ENCODE measurements at regions not wholly inside any gene's neighbourhood (a gene's known extent, or its start where the extent isn't known, plus 50 kb on each side); places are given as distances from the start of the nearest gene placed in this dataset.

- H3K4me1 Mint-ChIP-seq (ENCODE audit: low read depth): peaks cover 4% of the 10 kb centered on the region
- DNase-seq (ENCODE audit: low spot score, unreplicated experiment): no peak
- TF ChIP-seq CTCF (IDR thresholded peaks at IDR 0.05; ENCODE audit: unreplicated experiment): no peak
- H3K27me3 Mint-ChIP-seq: peaks cover 4% of the 10 kb centered on the region
- no peak overlapping the region for H3K27ac Mint-ChIP-seq
- H3K9me3 Mint-ChIP-seq (ENCODE audit: low read depth): no peaks in the 10 kb centered on the region
- H3K36me3 Mint-ChIP-seq (ENCODE audit: insufficient read depth): no peaks in the 10 kb centered on the region
- no peak overlapping the region for H3K4me3 Mint-ChIP-seq (ENCODE audit: low read depth)
Measured at GRCh38 chr2:122112216-122113005, 357.0 kb downstream of the TSN start.

- DNase-seq (ENCODE audit: low spot score, unreplicated experiment): no peak
- Mint-ChIP-seq H3K27ac (no peak overlapping the region), H3K9me3 (ENCODE audit: low read depth) (peaks cover 2% of the 10 kb centered on the region), H3K36me3 (ENCODE audit: insufficient read depth) (no peaks in the 10 kb centered on the region), H3K4me3 (ENCODE audit: low read depth) (no peak overlapping the region), H3K4me1 (ENCODE audit: low read depth) (no peaks in the 10 kb centered on the region), H3K27me3 (peaks cover 4% of the 10 kb centered on the region)
- TF ChIP-seq CTCF (IDR thresholded peaks at IDR 0.05; ENCODE audit: unreplicated experiment): no peak
Measured at GRCh38 chr2:122114421-122114820, 359.0 kb downstream of the TSN start.

GRCh38 chr2:122117371-122117770 lies 361.9 kb downstream of the TSN start:
- Mint-ChIP-seq H3K27ac (no peak overlapping the region), H3K9me3 (ENCODE audit: low read depth) (peaks cover 17% of the 10 kb centered on the region), H3K4me3 (ENCODE audit: low read depth) (no peak overlapping the region)

GRCh38 chr2:122129399-122129798 lies 373.9 kb downstream of the TSN start:
- TF ChIP-seq CTCF (IDR thresholded peaks at IDR 0.05; ENCODE audit: unreplicated experiment): no peak
- Mint-ChIP-seq H3K27me3 (no peaks in the 10 kb centered on the region), H3K4me3 (ENCODE audit: low read depth) (no peak overlapping the region), H3K36me3 (ENCODE audit: insufficient read depth) (no peaks in the 10 kb centered on the region), H3K27ac (no peak overlapping the region), H3K9me3 (ENCODE audit: low read depth) (peaks cover 33% of the 10 kb centered on the region), H3K4me1 (ENCODE audit: low read depth) (no peaks in the 10 kb centered on the region)
- no peak for DNase-seq (ENCODE audit: low spot score, unreplicated experiment)

More at GRCh38 chr2:122117371-122117770, 361.9 kb downstream of the TSN start:
- H3K27me3 Mint-ChIP-seq: no peaks in the 10 kb centered on the region
- H3K36me3 Mint-ChIP-seq (ENCODE audit: insufficient read depth): peaks cover 1% of the 10 kb centered on the region
- no peak for DNase-seq (ENCODE audit: low spot score, unreplicated experiment)
- no peak for TF ChIP-seq CTCF (IDR thresholded peaks at IDR 0.05; ENCODE audit: unreplicated experiment)
- no peaks in the 10 kb centered on the region for H3K4me1 Mint-ChIP-seq (ENCODE audit: low read depth)

- no peak for DNase-seq (ENCODE audit: low spot score, unreplicated experiment)
- no peaks in the 10 kb centered on the region for H3K27me3 Mint-ChIP-seq
- H3K4me3 Mint-ChIP-seq (ENCODE audit: low read depth): no peak overlapping the region
- no peak for TF ChIP-seq CTCF (IDR thresholded peaks at IDR 0.05; ENCODE audit: unreplicated experiment)
- H3K36me3 Mint-ChIP-seq (ENCODE audit: insufficient read depth): no peaks in the 10 kb centered on the region
- H3K27ac Mint-ChIP-seq: no peak overlapping the region
- peaks cover 26% of the 10 kb centered on the region for H3K9me3 Mint-ChIP-seq (ENCODE audit: low read depth)
- H3K4me1 Mint-ChIP-seq (ENCODE audit: low read depth): peaks cover 2% of the 10 kb centered on the region
Measured at GRCh38 chr2:122132147-122132691, 376.8 kb downstream of the TSN start.
